PC-9 (cell line): ENCODE measurements at regions not wholly inside any gene's neighbourhood (a gene's known extent, or its start where the extent isn't known, plus 50 kb on each side); places are given as distances from the start of the nearest gene placed in this dataset.
A peak's percentile ranks its signal among the peaks of the same experiment; 100 is the strongest.

ENCODE experiments used
- BruUV-seq: library from RNA; stranded (reverse); fragments of 400-500 nt; replicated peaks from 2 replicates; lab custom pipeline; 2021; lab: Mats Ljungman, UMichigan
- CTCF ChIA-PET: fragments of 300-600 bp; sonication (Branson Sonifier 250); formaldehyde crosslinking; loops from one replicate; lab custom pipeline; 2022; ENCODE audit warnings: antibody characterized with exemption; lab: Charles Lee
- POLR2A ChIA-PET: fragments of 300-600 bp; sonication (Branson Sonifier 250); formaldehyde crosslinking; loops from one replicate; lab custom pipeline; 2022; ENCODE audit warnings: antibody characterized with exemption; ENCODE audit not compliant: unreplicated experiment; lab: Charles Lee
- DNase-seq, 2 experiments: peaks; one replicate each; pipeline versions ENCODE4 v3.0.0 to v3.0.0-alpha.2; 2015 to 2022; ENCODE audit warnings: mixed read lengths in 1 of 2
- H2AFZ ChIP-seq: fragments of 200-600 bp; sonication (generic); 2 replicates; pipeline ENCODE4 v1.8.1; 2017; ENCODE audit warnings: antibody characterized with exemption
- H3F3A ChIP-seq: fragments of 200-600 bp; sonication (generic); 2 replicates; pipeline ENCODE4 v1.8.1; 2017; ENCODE audit warnings: antibody characterized with exemption, mild to moderate bottlenecking, low read depth; ENCODE audit not compliant: insufficient read depth
- H3K27ac ChIP-seq: fragments of 200-600 bp; sonication (generic); 2 replicates; pipeline ENCODE4 v1.6.1; 2016; ENCODE audit warnings: mixed run types
- H3K27me3 ChIP-seq: fragments of 200-600 bp; sonication (generic); 2 replicates; pipeline ENCODE4 v1.6.1; 2016; ENCODE audit warnings: low read depth, mixed run types; ENCODE audit not compliant: insufficient read depth
- H3K36me3 ChIP-seq: fragments of 200-600 bp; sonication (generic); 2 replicates; pipeline ENCODE4 v1.6.1; 2016; ENCODE audit warnings: low read depth, mixed run types
- H3K4me1 ChIP-seq: fragments of 200-600 bp; sonication (generic); replicated peaks from 2 replicates; pipeline ENCODE4 v1.6.1; 2016; ENCODE audit warnings: mixed run types; ENCODE audit not compliant: insufficient read depth
- H3K4me2 ChIP-seq: fragments of 200-600 bp; sonication (generic); 2 replicates; pipeline ENCODE4 v1.6.1; 2017; ENCODE audit warnings: mixed run types
- H3K4me3 ChIP-seq: fragments of 200-600 bp; sonication (generic); 2 replicates; pipeline ENCODE4 v1.6.1; 2016; ENCODE audit warnings: mixed run types
- H3K79me2 ChIP-seq: fragments of 200-600 bp; sonication (generic); 2 replicates; pipeline ENCODE4 v1.6.1; 2017; ENCODE audit warnings: low read depth, mixed run types
- H3K9me2 ChIP-seq: fragments of 200-600 bp; sonication (generic); 2 replicates; pipeline ENCODE4 v1.8.1; 2017; ENCODE audit warnings: mild to moderate bottlenecking; ENCODE audit not compliant: insufficient read depth
- H3K9me3 ChIP-seq: fragments of 200-600 bp; sonication (generic); 2 replicates; pipeline ENCODE4 v1.8.1; 2016; ENCODE audit warnings: low read depth; ENCODE audit not compliant: insufficient read depth
- H4K20me1 ChIP-seq: fragments of 200-600 bp; sonication (generic); 2 replicates; pipeline ENCODE4 v1.8.1; 2017; ENCODE audit not compliant: insufficient read depth
- CTCF ChIP-seq: fragments of 200-600 bp; sonication (generic); conservative IDR thresholded peaks from 2 replicates; pipeline ENCODE4 v1.6.1; 2017; ENCODE audit warnings: mixed run types, antibody characterized with exemption, mild to moderate bottlenecking, moderate library complexity
- EZH2 ChIP-seq: fragments of 200-600 bp; sonication (generic); IDR thresholded peaks from 2 replicates; pipeline ENCODE4 v1.8.0; 2017; ENCODE audit warnings: antibody characterized with exemption, low read depth
- intact Hi-C: fragments of 100-400 bp; cut with micrococcal nuclease; formaldehyde crosslinking; loops from one replicate; pipeline ENCODE4 v1.10.0; 2022; ENCODE audit not compliant: unreplicated experiment

DNA sequence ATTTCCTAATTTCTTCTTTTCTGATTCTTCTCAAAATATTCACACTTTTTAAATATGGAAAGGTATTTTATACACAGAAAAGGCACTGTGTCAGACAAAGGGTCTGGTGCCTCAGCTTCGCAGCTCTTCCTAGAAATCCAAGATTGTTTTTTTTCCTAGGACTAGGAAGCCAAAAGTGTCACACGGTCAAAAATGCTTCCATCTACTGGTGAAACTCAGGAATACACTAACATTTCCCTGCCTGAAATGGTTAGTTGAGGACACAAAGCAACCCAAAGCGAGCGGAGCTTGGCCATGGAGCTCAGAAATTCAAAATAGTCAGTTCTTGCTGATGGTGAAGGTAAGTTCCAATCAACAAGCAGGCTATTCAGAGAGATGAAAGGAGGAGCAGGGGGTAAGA lies 426.5 kb upstream of the RASGRP1 start:
- H3K27me3 ChIP-seq: no peaks in the 10 kb centered on the region
- H2AFZ ChIP-seq: no peak overlapping the region
- H3K9me3 ChIP-seq: no peaks in the 10 kb centered on the region
- intact Hi-C loops: loop anchor here (1.0 to 5.0 kb wide), 3 partner anchors 136 to 181 kb away; no protein-coding TSS in a partner anchor
- no peaks in the 10 kb centered on the region for H3F3A ChIP-seq
- no peak overlapping the region for H3K4me2 ChIP-seq
- no peak for TF ChIP-seq EZH2
- TF ChIP-seq CTCF: peak; percentile 43
- no TSS peak for BruUV-seq
- H3K9me2 ChIP-seq: no peaks in the 10 kb centered on the region
- no peaks in the 10 kb centered on the region for H4K20me1 ChIP-seq
- no peak overlapping the region for H3K4me3 ChIP-seq
- no peak overlapping the region for H3K27ac ChIP-seq
- no peaks in the 10 kb centered on the region for H3K79me2 ChIP-seq
- ChIA-PET CTCF (interaction anchor here (0.6 kb wide), 1 partner anchor 59 kb away, joined by 4 read pairs; no protein-coding TSS in a partner anchor), POLR2A (no interaction called here)
- H3K36me3 ChIP-seq: no peaks in the 10 kb centered on the region
- DNase-seq: no peak
- H3K4me1 ChIP-seq: no peaks in the 10 kb centered on the region

- DNase-seq: peak in 1 of 2 experiments; percentile 37
- TF ChIP-seq EZH2 (no peak), CTCF (no peak)
- intact Hi-C loops: loop anchor here (1.0 to 5.0 kb wide), 3 partner anchors 136 to 181 kb away; no protein-coding TSS in a partner anchor
- H3K9me3 ChIP-seq: no peaks in the 10 kb centered on the region
- H3K27ac ChIP-seq: no peak overlapping the region
- no peaks in the 10 kb centered on the region for H3F3A ChIP-seq
- no peaks in the 10 kb centered on the region for H3K36me3 ChIP-seq
- no peak overlapping the region for H3K4me2 ChIP-seq
- H3K9me2 ChIP-seq: no peaks in the 10 kb centered on the region
- ChIA-PET POLR2A (no interaction called here), CTCF (no interaction called here)
- no peaks in the 10 kb centered on the region for H3K4me1 ChIP-seq
- no peaks in the 10 kb centered on the region for H4K20me1 ChIP-seq
- no peak overlapping the region for H3K4me3 ChIP-seq
- no peak overlapping the region for H2AFZ ChIP-seq
- H3K27me3 ChIP-seq: no peaks in the 10 kb centered on the region
- H3K79me2 ChIP-seq: no peaks in the 10 kb centered on the region
- no TSS peak for BruUV-seq
Measured at GRCh38 chr15:38991701-38992100, 427.1 kb upstream of the RASGRP1 start.

DNA sequence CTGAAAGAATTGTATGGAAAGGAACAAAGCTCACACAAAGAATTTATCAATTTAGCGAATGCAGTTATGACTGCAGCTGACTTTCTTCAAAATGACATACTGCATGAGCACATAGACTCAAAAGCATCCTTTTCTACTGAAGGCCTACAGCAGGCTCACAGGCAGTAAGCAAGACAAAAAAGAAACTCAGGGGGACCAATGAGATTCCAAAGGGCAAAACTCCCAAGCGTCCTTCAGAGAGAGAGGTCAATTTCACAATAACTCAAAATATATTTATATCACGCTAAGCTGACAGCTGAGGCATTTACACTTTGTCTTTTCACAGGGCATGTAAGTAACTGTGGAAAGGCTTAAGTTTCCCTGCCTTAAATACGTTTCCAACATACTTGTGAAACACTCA lies 427.9 kb upstream of the RASGRP1 start:
- no TSS peak for BruUV-seq
- Histone ChIP-seq H3K9me2 (no peaks in the 10 kb centered on the region), H3K4me3 (no peak overlapping the region), H3K9me3 (no peaks in the 10 kb centered on the region), H4K20me1 (no peaks in the 10 kb centered on the region), H3K4me2 (no peak overlapping the region), H3K27ac (no peak overlapping the region), H2AFZ (no peak overlapping the region), H3K36me3 (no peaks in the 10 kb centered on the region), H3K79me2 (no peaks in the 10 kb centered on the region), H3F3A (no peaks in the 10 kb centered on the region), H3K27me3 (no peaks in the 10 kb centered on the region), H3K4me1 (no peaks in the 10 kb centered on the region)
- TF ChIP-seq CTCF: no peak
- no peak for TF ChIP-seq EZH2
- CTCF ChIA-PET: no interaction called here
- intact Hi-C loops: loop anchor here (5.0 kb wide), 2 partner anchors 135 to 180 kb away; no protein-coding TSS in a partner anchor
- DNase-seq: no peak
- POLR2A ChIA-PET: no interaction called here
